SU-DHL-6 (cell line): ENCODE measurements at regions not wholly inside any gene's neighbourhood (a gene's known extent, or its start where the extent isn't known, plus 50 kb on each side); places are given as distances from the start of the nearest gene placed in this dataset.
"Not testable (repeated sequence)": the region's sequence is repeated elsewhere in the genome, so short reads cannot be mapped to it uniquely, and the experiment has no call there.

Source experiments
- H2AFZ ChIP-seq: fragments of 200-600 bp; sonication (generic); 2 replicates; pipeline ENCODE4 v1.6.1; 2014; ENCODE audit warnings: low read depth, mild to moderate bottlenecking, moderate library complexity, mixed read lengths, antibody characterized with exemption, low read length; ENCODE audit not compliant: severe bottlenecking
- H3F3A ChIP-seq: fragments of 200-600 bp; shearing (Covaris generic); 2 replicates; pipeline ENCODE4 v1.6.0; 2016; ENCODE audit warnings: antibody characterized with exemption, mild to moderate bottlenecking; ENCODE audit not compliant: insufficient read depth
- H3K27ac ChIP-seq: fragments of 200-600 bp; sonication (generic); 2 replicates; pipeline ENCODE4 v1.5.1; 2016; ENCODE audit warnings: low read depth, mild to moderate bottlenecking, low read length, moderate library complexity, mixed read lengths
- H3K27me3 ChIP-seq: fragments of 200-600 bp; sonication (generic), shearing (Covaris generic); 2 replicates; pipeline ENCODE4 v1.6.0; 2014; ENCODE audit warnings: mild to moderate bottlenecking, low read length
- H3K36me3 ChIP-seq: fragments of 200-600 bp; sonication (generic); 2 replicates; pipeline ENCODE4 v1.6.1; 2014; ENCODE audit warnings: mild to moderate bottlenecking, low read length, mixed read lengths
- H3K4me2 ChIP-seq: fragments of 300-600, 200-600 bp; shearing (Covaris generic), sonication (generic); 2 replicates; pipeline ENCODE4 v1.6.0; 2014; ENCODE audit warnings: low read length, low read depth, mild to moderate bottlenecking; ENCODE audit not compliant: poor library complexity, severe bottlenecking
- H3K4me3 ChIP-seq: fragments of 200-600 bp; sonication (generic); 2 replicates; pipeline ENCODE4 v1.5.1; 2014; ENCODE audit warnings: antibody characterized with exemption, low read length, mild to moderate bottlenecking, mixed read lengths; ENCODE audit not compliant: insufficient read depth, poor library complexity, severe bottlenecking
- H3K79me2 ChIP-seq: fragments of 200-600 bp; sonication (generic); 2 replicates; pipeline ENCODE4 v1.6.1; 2014; ENCODE audit warnings: mild to moderate bottlenecking, low read length, moderate library complexity; ENCODE audit not compliant: insufficient read depth
- H3K9ac ChIP-seq: fragments of 200-600 bp; sonication (generic); 2 replicates; pipeline ENCODE4 v1.7.0; 2014; ENCODE audit warnings: mild to moderate bottlenecking, low read length
- H3K9me2 ChIP-seq: fragments of 200-600 bp; sonication (generic); replicated peaks from 2 replicates; pipeline ENCODE4 v1.6.1; 2014; ENCODE audit warnings: low read length; ENCODE audit not compliant: insufficient read depth
- H3K9me3 ChIP-seq: fragments of 200-600 bp; sonication (generic); 2 replicates; pipeline ENCODE4 v1.6.1; 2014; ENCODE audit warnings: low read length, mixed read lengths; ENCODE audit not compliant: insufficient read depth
- H4K20me1 ChIP-seq: fragments of 200-600 bp; sonication (generic); 2 replicates; pipeline ENCODE4 v1.6.1; 2014; ENCODE audit warnings: low read depth, mild to moderate bottlenecking, antibody characterized with exemption, low read length, moderate library complexity, mixed read lengths
- EZH2phosphoT487 ChIP-seq: fragments of 200-600 bp; sonication (generic), shearing (Covaris generic); conservative IDR thresholded peaks from 2 replicates; pipeline ENCODE4 v1.6.1; 2018; ENCODE audit warnings: mild to moderate bottlenecking, antibody characterized with exemption, low read length, moderate library complexity, mixed read lengths
- TF ChIP-seq, protein P1 (sequence below): fragments of 200-600 bp; sonication (generic); IDR thresholded peaks from one replicate; pipeline ENCODE4 v1.5.1; 2017; ENCODE audit warnings: antibody characterized with exemption, mild to moderate bottlenecking, low read length, moderate library complexity; ENCODE audit not compliant: insufficient read depth, poor library complexity, severe bottlenecking

DNA sequence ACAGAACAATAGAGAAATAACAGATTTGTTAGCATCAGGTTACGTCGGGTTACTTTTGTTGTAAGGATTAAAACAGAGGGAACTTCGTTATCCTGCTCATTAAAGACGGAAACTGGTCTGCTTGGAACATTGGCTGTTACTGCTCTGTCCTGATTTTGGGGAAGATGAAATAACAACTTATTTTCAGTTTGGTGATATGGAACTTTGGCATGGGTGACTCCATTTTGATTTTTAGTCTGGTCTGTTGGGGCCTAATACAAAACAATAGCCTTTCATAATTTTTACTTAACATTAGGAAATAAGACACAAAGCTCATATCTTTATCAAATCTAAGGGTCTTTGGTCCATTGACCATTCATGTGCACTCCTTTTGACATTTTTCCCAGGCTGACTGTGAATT is 220.5 kb upstream of the DUSP10 start:
- H3K27ac ChIP-seq, result no peak overlapping the region
- H4K20me1 ChIP-seq, result no peaks in the 10 kb centered on the region
- H3K9me2 ChIP-seq, result no peaks in the 10 kb centered on the region
- H3K27me3 ChIP-seq, result no peaks in the 10 kb centered on the region
- no peak overlapping the region for H2AFZ ChIP-seq
- H3K4me3 ChIP-seq, result no peak overlapping the region
- H3K9ac ChIP-seq, result no peak overlapping the region
- no peaks in the 10 kb centered on the region for H3K36me3 ChIP-seq
- TF ChIP-seq, protein P1, sequence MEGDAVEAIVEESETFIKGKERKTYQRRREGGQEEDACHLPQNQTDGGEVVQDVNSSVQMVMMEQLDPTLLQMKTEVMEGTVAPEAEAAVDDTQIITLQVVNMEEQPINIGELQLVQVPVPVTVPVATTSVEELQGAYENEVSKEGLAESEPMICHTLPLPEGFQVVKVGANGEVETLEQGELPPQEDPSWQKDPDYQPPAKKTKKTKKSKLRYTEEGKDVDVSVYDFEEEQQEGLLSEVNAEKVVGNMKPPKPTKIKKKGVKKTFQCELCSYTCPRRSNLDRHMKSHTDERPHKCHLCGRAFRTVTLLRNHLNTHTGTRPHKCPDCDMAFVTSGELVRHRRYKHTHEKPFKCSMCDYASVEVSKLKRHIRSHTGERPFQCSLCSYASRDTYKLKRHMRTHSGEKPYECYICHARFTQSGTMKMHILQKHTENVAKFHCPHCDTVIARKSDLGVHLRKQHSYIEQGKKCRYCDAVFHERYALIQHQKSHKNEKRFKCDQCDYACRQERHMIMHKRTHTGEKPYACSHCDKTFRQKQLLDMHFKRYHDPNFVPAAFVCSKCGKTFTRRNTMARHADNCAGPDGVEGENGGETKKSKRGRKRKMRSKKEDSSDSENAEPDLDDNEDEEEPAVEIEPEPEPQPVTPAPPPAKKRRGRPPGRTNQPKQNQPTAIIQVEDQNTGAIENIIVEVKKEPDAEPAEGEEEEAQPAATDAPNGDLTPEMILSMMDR, result no peak
- TF ChIP-seq EZH2phosphoT487, result no peak
- H3K4me2 ChIP-seq, result no peak overlapping the region
- no peaks in the 10 kb centered on the region for H3F3A ChIP-seq
- H3K79me2 ChIP-seq, result no peaks in the 10 kb centered on the region
- H3K9me3 ChIP-seq, result no peaks in the 10 kb centered on the region

DNA sequence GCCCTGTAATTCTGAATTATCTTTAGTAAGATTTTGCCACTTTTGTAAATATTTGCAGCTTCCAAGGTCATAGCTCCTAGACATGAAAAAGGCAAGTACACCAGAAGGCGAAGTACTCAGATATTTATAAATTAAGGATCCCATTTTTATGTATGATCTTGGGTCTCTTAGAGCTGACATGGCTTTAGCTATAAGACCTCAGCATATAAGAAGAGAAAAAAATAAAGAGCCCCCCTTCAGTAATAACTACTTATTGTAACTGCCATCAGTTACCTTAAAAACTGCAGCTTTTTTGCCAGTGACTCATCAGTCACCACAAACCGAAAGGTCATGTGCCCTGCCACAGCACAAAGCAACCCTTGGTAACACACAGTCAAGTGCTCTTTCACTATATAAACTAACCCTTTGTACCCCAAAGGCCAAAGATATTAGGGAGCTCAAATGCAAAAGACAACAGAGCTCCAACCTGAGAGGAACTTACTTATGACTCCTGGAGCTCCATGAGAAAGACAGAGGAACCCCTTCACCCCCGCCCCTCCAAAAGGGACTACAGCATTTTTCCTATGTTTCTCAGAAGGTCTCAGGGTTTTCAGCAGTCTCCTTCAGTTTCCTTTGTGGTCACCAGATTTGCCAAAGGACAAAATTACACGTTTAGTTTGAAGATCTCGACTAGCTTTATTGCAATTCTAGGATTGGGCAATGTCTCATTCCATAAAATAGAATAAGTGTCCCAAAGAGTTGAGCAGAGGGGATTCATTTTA is 219.8 kb upstream of the DUSP10 start:
- TF ChIP-seq, protein P1, result no peak
- TF ChIP-seq EZH2phosphoT487, result no peak
- H2AFZ ChIP-seq, result no peak overlapping the region
- H3K27me3 ChIP-seq, result no peaks in the 10 kb centered on the region
- H3K36me3 ChIP-seq, result no peaks in the 10 kb centered on the region
- H3K27ac ChIP-seq, result no peak overlapping the region
- no peaks in the 10 kb centered on the region for H3K79me2 ChIP-seq
- H3K9me2 ChIP-seq, result no peaks in the 10 kb centered on the region
- no peaks in the 10 kb centered on the region for H3K9me3 ChIP-seq
- H3K9ac ChIP-seq, result no peak overlapping the region
- no peak overlapping the region for H3K4me3 ChIP-seq
- H3F3A ChIP-seq, result no peaks in the 10 kb centered on the region
- H3K4me2 ChIP-seq, result no peak overlapping the region
- H4K20me1 ChIP-seq, result no peaks in the 10 kb centered on the region

DNA sequence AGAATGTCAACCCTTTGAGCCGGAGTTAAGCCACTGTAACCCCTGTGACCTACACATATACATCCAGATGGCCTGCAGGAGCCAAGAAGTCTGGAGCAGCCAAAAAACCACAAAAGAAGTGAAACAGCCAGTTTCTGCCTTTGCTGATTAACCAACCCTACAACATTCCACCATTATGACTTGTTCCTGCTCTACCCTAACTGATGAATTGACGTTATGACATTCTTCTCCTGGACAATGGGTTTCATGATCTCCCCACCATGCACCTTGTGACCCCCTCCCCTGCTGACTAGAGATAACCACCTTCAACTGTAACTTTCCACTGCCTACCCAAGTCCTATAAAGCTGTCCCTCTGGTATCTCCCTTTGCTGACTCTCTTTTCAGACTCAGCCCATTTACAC is 216.3 kb upstream of the DUSP10 start:
- H3K27me3 ChIP-seq, H3K79me2 ChIP-seq, H3K27ac ChIP-seq, H3K9ac ChIP-seq, H3K36me3 ChIP-seq, H3K4me2 ChIP-seq, H3K9me3 ChIP-seq, H3F3A ChIP-seq, H3K9me2 ChIP-seq, H2AFZ ChIP-seq, H4K20me1 ChIP-seq, H3K4me3 ChIP-seq: not testable (repeated sequence)

DNA sequence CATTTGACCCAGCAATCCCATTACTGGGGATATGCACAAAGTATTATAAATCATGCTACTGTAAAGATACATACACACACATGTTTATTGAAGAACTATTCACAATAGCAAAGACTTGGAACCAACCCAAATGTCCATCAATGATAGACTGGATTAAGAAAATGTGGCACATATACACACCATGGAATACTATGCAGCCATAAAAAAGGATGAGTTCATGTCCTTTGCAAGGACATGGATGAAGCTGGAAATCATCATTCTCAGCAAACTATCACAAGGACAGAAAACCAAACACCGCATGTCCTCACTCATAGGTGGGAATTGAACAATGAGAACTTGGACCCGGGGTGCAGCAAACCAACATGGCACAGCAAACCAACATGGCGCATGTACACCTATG is 215.5 kb upstream of the DUSP10 start:
- not testable (repeated sequence) for H3F3A ChIP-seq, H3K4me3 ChIP-seq, H3K9me2 ChIP-seq, H4K20me1 ChIP-seq, H3K79me2 ChIP-seq, H3K27ac ChIP-seq, H2AFZ ChIP-seq, H3K9ac ChIP-seq, H3K4me2 ChIP-seq, H3K9me3 ChIP-seq, H3K36me3 ChIP-seq, H3K27me3 ChIP-seq
